GM23338 (cell line): ENCODE measurements at regions not wholly inside any gene's neighbourhood (a gene's known extent, or its start where the extent isn't known, plus 50 kb on each side); places are given as distances from the start of the nearest gene placed in this dataset.
A peak's percentile ranks its signal among the peaks of the same experiment; 100 is the strongest.

Source experiments
- ATAC-seq: fragments of 200-7000 bp; cut with Tn5 transposase; 3 replicates; pipeline ENCODE4 v1.9.1; 2020
- DNase-seq: peaks from one replicate; pipeline ENCODE4 v3.0.0-alpha.2; 2015; ENCODE audit warnings: low spot score
- H2AFZ ChIP-seq: fragments of 200-600 bp; sonication (generic); 2 replicates; pipeline ENCODE4 v1.8.0; 2016; ENCODE audit warnings: antibody characterized with exemption, mild to moderate bottlenecking, moderate library complexity
- H3F3A ChIP-seq: fragments of 200-600 bp; sonication (generic); replicated peaks from 2 replicates; pipeline ENCODE4 v1.8.0; 2017; ENCODE audit warnings: antibody characterized with exemption, mixed run types, low read depth
- H3K27ac ChIP-seq: fragments of 200-600 bp; sonication (generic); 2 replicates; pipeline ENCODE4 v1.6.1; 2016; ENCODE audit warnings: low read depth
- H3K27me3 ChIP-seq: fragments of 200-600 bp; sonication (generic); 2 replicates; pipeline ENCODE4 v1.8.0; 2016; ENCODE audit warnings: mild to moderate bottlenecking, mixed run types, moderate library complexity; ENCODE audit not compliant: insufficient read depth
- H3K36me3 ChIP-seq: fragments of 200-600 bp; sonication (generic); 2 replicates; pipeline ENCODE4 v1.8.0; 2016; ENCODE audit warnings: mild to moderate bottlenecking; ENCODE audit not compliant: insufficient read depth
- H3K4me1 ChIP-seq: fragments of 200-600 bp; sonication (generic); 2 replicates; pipeline ENCODE4 v1.8.0; 2016; ENCODE audit warnings: mild to moderate bottlenecking, moderate library complexity; ENCODE audit not compliant: insufficient read depth
- H3K4me2 ChIP-seq: fragments of 200-600 bp; sonication (generic); 2 replicates; pipeline ENCODE4 v1.7.1; 2017; ENCODE audit warnings: mixed run types
- H3K4me3 ChIP-seq: fragments of 200-600 bp; sonication (generic); 2 replicates; pipeline ENCODE4 v1.6.1; 2016; ENCODE audit warnings: mixed run types
- H3K79me2 ChIP-seq: fragments of 200-600 bp; sonication (generic); replicated peaks from 2 replicates; pipeline ENCODE4 v1.8.0; 2017; ENCODE audit warnings: mild to moderate bottlenecking; ENCODE audit not compliant: insufficient read depth
- H3K9me2 ChIP-seq: fragments of 200-600 bp; sonication (generic); 2 replicates; pipeline ENCODE4 v1.8.0; 2017; ENCODE audit not compliant: insufficient read depth
- H4K20me1 ChIP-seq: fragments of 200-600 bp; sonication (generic); replicated peaks from 2 replicates; pipeline ENCODE4 v1.8.0; 2017; ENCODE audit warnings: mild to moderate bottlenecking; ENCODE audit not compliant: insufficient read depth
- H3K27ac Mint-ChIP-seq: 2 replicates; pipeline ENCODE4 v1.8.0; 2020; ENCODE audit warnings: inconsistent platforms, mild to moderate bottlenecking, moderate library complexity, mixed read lengths
- H3K27me3 Mint-ChIP-seq: 3 replicates; pipeline ENCODE4 v1.8.0; 2022; ENCODE audit warnings: low read depth, mild to moderate bottlenecking, moderate library complexity, mixed read lengths, inconsistent platforms; ENCODE audit not compliant: insufficient read depth, poor library complexity
- H3K36me3 Mint-ChIP-seq: 3 replicates; pipeline ENCODE4 v1.8.0; 2021; ENCODE audit warnings: low read depth, mild to moderate bottlenecking, inconsistent platforms, moderate library complexity, mixed read lengths
- H3K4me1 Mint-ChIP-seq: 3 replicates; pipeline ENCODE4 v1.8.0; 2020; ENCODE audit warnings: mild to moderate bottlenecking, inconsistent platforms, mixed read lengths
- H3K4me3 Mint-ChIP-seq: 3 replicates; pipeline ENCODE4 v1.8.0; 2021; ENCODE audit warnings: moderate library complexity, mild to moderate bottlenecking, inconsistent platforms, mixed read lengths
- H3K9me3 Mint-ChIP-seq: 3 replicates; pipeline ENCODE4 v1.8.0; 2020; ENCODE audit warnings: moderate library complexity, mild to moderate bottlenecking, inconsistent platforms, mixed read lengths
- CREB1 ChIP-seq: fragments of 250-450 bp; sonication (Bioruptor Pico); IDR thresholded peaks from 2 replicates; pipeline ENCODE4 v1.5.0; 2020; ENCODE audit warnings: low read depth, mild to moderate bottlenecking, moderate library complexity
- EZH2 ChIP-seq: fragments of 200-600 bp; sonication (generic); IDR thresholded peaks from one replicate; pipeline ENCODE4 v1.8.0; 2017; ENCODE audit warnings: antibody characterized with exemption, mild to moderate bottlenecking, low read depth; ENCODE audit not compliant: unreplicated experiment
- EZH2phosphoT487 ChIP-seq: fragments of 200-600 bp; sonication (generic); IDR thresholded peaks from one replicate; pipeline ENCODE4 v1.8.1; 2018; ENCODE audit warnings: antibody characterized with exemption; ENCODE audit not compliant: unreplicated experiment
- NANOG ChIP-seq: IDR thresholded peaks from 2 replicates; pipeline ENCODE4 v1.6.1; 2016; ENCODE audit warnings: antibody characterized with exemption, borderline replicate concordance
- STAT1 ChIP-seq: IDR thresholded peaks from one replicate; pipeline ENCODE4 v1.6.1; 2016; ENCODE audit warnings: antibody characterized with exemption; ENCODE audit not compliant: unreplicated experiment
- ZNF331 ChIP-seq: fragments of 250-450 bp; sonication (Bioruptor Pico); IDR thresholded peaks from 2 replicates; pipeline ENCODE4 v1.5.0; 2020; ENCODE audit warnings: low read depth, mild to moderate bottlenecking, moderate library complexity
- TF ChIP-seq, protein P1 (sequence below), 2 experiments: fragments of 200-600 bp in 1 of 2; sonication (generic) in 1 of 2; conservative IDR thresholded peaks; 2 replicates each; pipeline versions ENCODE4 v1.5.1 to v1.6.1; 2016 to 2017; ENCODE audit warnings: antibody characterized with exemption in 2 of 2, low read depth in 2 of 2, mild to moderate bottlenecking in 2 of 2, moderate library complexity in 1 of 2
- TF ChIP-seq, protein P2 (sequence below): IDR thresholded peaks from 2 replicates; pipeline ENCODE4 v1.6.1; 2016; ENCODE audit warnings: antibody characterized with exemption

DNA sequence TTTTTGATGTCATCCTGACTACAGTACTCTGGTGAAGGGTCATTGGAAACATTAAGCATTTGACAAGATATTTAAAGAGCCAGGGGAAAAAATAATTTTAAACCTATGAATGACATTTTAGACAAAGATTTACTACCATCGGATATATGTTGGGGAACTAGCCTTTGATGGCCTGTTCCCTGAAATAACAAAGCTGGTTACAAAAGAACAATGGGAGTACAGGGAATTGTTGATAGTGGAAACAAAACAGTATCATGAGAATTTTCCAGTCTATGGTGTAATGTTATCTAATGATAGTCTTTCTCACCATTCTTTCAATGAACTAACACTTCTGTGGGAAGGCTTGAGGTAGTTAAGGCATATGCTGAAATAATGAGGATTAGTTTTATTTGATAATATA, 125.9 kb upstream of the KLHL4 start (continued):
- TF ChIP-seq, protein P1, sequence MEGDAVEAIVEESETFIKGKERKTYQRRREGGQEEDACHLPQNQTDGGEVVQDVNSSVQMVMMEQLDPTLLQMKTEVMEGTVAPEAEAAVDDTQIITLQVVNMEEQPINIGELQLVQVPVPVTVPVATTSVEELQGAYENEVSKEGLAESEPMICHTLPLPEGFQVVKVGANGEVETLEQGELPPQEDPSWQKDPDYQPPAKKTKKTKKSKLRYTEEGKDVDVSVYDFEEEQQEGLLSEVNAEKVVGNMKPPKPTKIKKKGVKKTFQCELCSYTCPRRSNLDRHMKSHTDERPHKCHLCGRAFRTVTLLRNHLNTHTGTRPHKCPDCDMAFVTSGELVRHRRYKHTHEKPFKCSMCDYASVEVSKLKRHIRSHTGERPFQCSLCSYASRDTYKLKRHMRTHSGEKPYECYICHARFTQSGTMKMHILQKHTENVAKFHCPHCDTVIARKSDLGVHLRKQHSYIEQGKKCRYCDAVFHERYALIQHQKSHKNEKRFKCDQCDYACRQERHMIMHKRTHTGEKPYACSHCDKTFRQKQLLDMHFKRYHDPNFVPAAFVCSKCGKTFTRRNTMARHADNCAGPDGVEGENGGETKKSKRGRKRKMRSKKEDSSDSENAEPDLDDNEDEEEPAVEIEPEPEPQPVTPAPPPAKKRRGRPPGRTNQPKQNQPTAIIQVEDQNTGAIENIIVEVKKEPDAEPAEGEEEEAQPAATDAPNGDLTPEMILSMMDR (conservative IDR thresholded peaks at IDR 0.05; ENCODE audit: low read depth in 2 of 2) = no peak
- TF ChIP-seq NANOG = no peak
- no peak for TF ChIP-seq EZH2phosphoT487
- TF ChIP-seq ZNF331 (CRISPR knock-in tag) = no peak

DNA sequence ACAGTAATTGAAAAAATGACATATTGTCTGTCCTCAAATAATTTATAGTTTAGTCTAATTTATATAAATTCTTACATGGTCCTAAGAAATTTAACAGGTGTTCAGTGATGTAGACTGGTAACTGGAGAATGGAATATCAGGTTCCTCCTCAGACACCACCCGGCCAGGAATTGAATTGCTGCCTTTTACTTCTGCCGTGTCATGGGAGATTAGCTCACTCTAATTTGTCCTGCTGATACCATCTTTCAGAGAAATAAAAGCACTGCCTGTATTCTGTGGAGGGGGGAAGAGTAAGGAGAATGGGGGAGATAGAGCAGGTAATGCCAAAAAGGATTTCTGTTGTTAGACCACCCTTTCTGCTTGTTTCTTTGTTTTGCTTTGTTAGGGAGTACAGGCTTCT, 125.2 kb upstream of the KLHL4 start:
- Mint-ChIP-seq H3K4me3 (no peak overlapping the region), H3K27ac (no peak overlapping the region; the same call in 1 of the 2 replicates), H3K27me3 (no peaks in the 10 kb centered on the region), H3K4me1 (peaks cover 5% of the 10 kb centered on the region; the same call in 2 of the 3 replicates), H3K9me3 (no peaks in the 10 kb centered on the region), H3K36me3 (no peaks in the 10 kb centered on the region)
- no peaks in the 10 kb centered on the region for H4K20me1 ChIP-seq
- no peak overlapping the region for H3K4me3 ChIP-seq
- no peaks in the 10 kb centered on the region for H3K27me3 ChIP-seq
- no peaks in the 10 kb centered on the region for H3F3A ChIP-seq
- no peaks in the 10 kb centered on the region for H3K9me2 ChIP-seq
- ATAC-seq (no peak), DNase-seq (no peak)
- H3K4me1 ChIP-seq = no peaks in the 10 kb centered on the region
- H3K4me2 ChIP-seq = no peak overlapping the region
- TF ChIP-seq STAT1 = no peak
- TF ChIP-seq NANOG = no peak
- H3K27ac ChIP-seq = no peak overlapping the region
- H3K36me3 ChIP-seq = no peaks in the 10 kb centered on the region
- H3K79me2 ChIP-seq = no peaks in the 10 kb centered on the region
- peak overlapping the region; percentile 74 for H2AFZ ChIP-seq

DNA sequence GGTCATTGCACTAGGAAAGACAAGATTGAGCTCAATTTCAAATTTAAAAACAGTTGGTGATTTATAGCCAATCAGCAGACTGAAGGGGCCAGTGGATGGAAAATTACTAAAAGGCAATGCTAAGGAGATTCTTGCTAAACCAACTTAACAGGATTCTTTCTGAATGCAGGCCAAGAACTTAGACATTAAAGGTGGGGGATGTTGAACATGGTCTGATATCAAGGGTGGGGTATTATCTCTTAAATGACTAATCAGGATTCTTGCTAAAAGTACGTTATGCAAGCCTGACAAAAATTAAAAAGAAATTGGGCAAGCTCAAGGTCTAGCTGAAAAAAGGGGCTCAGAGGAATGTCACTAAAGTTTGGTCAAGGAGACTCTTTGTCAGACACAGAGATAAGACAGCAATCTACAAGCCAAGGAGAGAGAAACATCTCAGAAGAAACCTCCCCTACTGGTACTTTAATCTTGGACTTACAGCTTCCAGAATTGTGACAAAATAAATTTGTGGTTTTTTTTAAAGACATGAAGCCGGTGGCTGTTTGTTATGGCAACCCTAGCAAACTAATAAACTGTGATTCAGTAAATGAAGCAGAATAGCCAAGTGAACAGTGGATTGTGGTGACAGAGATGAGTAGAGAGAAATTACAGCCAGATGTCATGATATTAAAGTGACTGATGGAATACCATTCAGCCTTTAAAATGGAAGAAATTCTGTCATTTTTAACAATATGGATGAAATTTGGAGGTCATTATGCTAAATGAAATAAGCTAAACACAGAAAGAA, 120.3 kb upstream of the KLHL4 start:
- H2AFZ ChIP-seq = no peak overlapping the region
- Mint-ChIP-seq H3K9me3 (peaks cover 4% of the 10 kb centered on the region; the same call in 2 of the 3 replicates), H3K36me3 (peaks cover 4% of the 10 kb centered on the region; the same call in 2 of the 3 replicates), H3K4me1 (peaks cover 5% of the 10 kb centered on the region; the same call in 2 of the 3 replicates), H3K27ac (no peak overlapping the region), H3K4me3 (no peak overlapping the region), H3K27me3 (no peaks in the 10 kb centered on the region)
- ATAC-seq = no peak
- H3F3A ChIP-seq = no peaks in the 10 kb centered on the region
- H4K20me1 ChIP-seq = no peaks in the 10 kb centered on the region
- H3K4me1 ChIP-seq = no peaks in the 10 kb centered on the region
- no peaks in the 10 kb centered on the region for H3K36me3 ChIP-seq
- H3K27ac ChIP-seq = no peak overlapping the region
- no peaks in the 10 kb centered on the region for H3K27me3 ChIP-seq
- H3K79me2 ChIP-seq = no peaks in the 10 kb centered on the region
- no peak overlapping the region for H3K4me2 ChIP-seq
- H3K9me2 ChIP-seq = no peaks in the 10 kb centered on the region
- H3K4me3 ChIP-seq = no peak overlapping the region
- DNase-seq = no peak
- TF ChIP-seq, protein P2, sequence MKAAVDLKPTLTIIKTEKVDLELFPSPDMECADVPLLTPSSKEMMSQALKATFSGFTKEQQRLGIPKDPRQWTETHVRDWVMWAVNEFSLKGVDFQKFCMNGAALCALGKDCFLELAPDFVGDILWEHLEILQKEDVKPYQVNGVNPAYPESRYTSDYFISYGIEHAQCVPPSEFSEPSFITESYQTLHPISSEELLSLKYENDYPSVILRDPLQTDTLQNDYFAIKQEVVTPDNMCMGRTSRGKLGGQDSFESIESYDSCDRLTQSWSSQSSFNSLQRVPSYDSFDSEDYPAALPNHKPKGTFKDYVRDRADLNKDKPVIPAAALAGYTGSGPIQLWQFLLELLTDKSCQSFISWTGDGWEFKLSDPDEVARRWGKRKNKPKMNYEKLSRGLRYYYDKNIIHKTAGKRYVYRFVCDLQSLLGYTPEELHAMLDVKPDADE = no peak
- TF ChIP-seq NANOG = no peak
- no peak for TF ChIP-seq CREB1 (CRISPR knock-in tag)
- TF ChIP-seq, protein P1 (conservative IDR thresholded peaks at IDR 0.05; ENCODE audit: low read depth in 2 of 2) = no peak
- no peak for TF ChIP-seq EZH2
